Ascending aorta (tissue), 2 donors: ENCODE measurements at regions not wholly inside any gene's neighbourhood (a gene's known extent, or its start where the extent isn't known, plus 50 kb on each side); places are given as distances from the start of the nearest gene placed in this dataset.

Experiments used
- DNase-seq, 2 donors: peaks; one replicate each; pipeline ENCODE4 v3.0.0-alpha.2; 2019; ENCODE audit warnings: low spot score in 2 of 2
- H3K27ac ChIP-seq, 2 donors: fragments of 200-600 bp; sonication (generic); one replicate each; pipeline ENCODE4 v1.5.1; 2016 to 2017; ENCODE audit warnings: mild to moderate bottlenecking in 1 of 2
- H3K27me3 ChIP-seq: fragments of 200-600 bp; sonication (generic); one replicate; pipeline ENCODE4 v1.5.1; 2017
- H3K36me3 ChIP-seq, 2 donors: fragments of 200-600 bp; sonication (generic); one replicate each; pipeline ENCODE4 v1.5.1; 2016
- H3K4me1 ChIP-seq, 2 donors: fragments of 200-600 bp; sonication (generic); one replicate each; pipeline ENCODE4 v1.5.1; 2016 to 2017; ENCODE audit warnings: mild to moderate bottlenecking in 1 of 2
- H3K4me3 ChIP-seq, 2 donors: fragments of 200-600 bp; sonication (generic); one replicate each; pipeline ENCODE4 v1.5.1; 2016 to 2017; ENCODE audit warnings: mild to moderate bottlenecking in 1 of 2
- H3K9me3 ChIP-seq, 2 donors: fragments of 200-600 bp; sonication (generic); one replicate each; pipeline ENCODE4 v1.5.1; 2016
- CTCF ChIP-seq, 3 experiments: fragments of 200-600 bp in 2 of 3; fragments of 450-650 bp in 1 of 3; sonication (generic) in 2 of 3; IDR thresholded peaks; one replicate each; pipeline ENCODE4 v1.5.1; 2016 to 2019; ENCODE audit warnings: antibody characterized with exemption in 3 of 3, mild to moderate bottlenecking in 1 of 3, moderate library complexity in 1 of 3
- intact Hi-C: fragments of 100-400 bp; cut with DNase I; formaldehyde crosslinking; loops from one replicate; pipeline ENCODE4 v1.15.1; 2023

- intact Hi-C loops: no loop called here
- Histone ChIP-seq H3K27ac (no peak overlapping the region), H3K27me3 (no peaks in the 10 kb centered on the region), H3K4me3 (no peak overlapping the region), H3K36me3 (no peaks in the 10 kb centered on the region), H3K9me3 (no peaks in the 10 kb centered on the region), H3K4me1 (no peaks in the 10 kb centered on the region)
- TF ChIP-seq CTCF (IDR thresholded peaks at IDR 0.05): no peak
- DNase-seq: no peak
These were observed 98.6 kb upstream of the TBCA start for GRCh38 chr5:77874691-77875090.

GRCh38 chr5:77873239-77873638 is 97.1 kb upstream of the TBCA start:
- no peak overlapping the region for H3K4me3 ChIP-seq
- no peaks in the 10 kb centered on the region for H3K27me3 ChIP-seq
- no peak for DNase-seq
- no peak overlapping the region for H3K27ac ChIP-seq
- no peak for TF ChIP-seq CTCF (IDR thresholded peaks at IDR 0.05)
- H3K9me3 ChIP-seq: no peaks in the 10 kb centered on the region
- intact Hi-C loops: no loop called here
- H3K36me3 ChIP-seq: no peaks in the 10 kb centered on the region
- H3K4me1 ChIP-seq: no peaks in the 10 kb centered on the region

GRCh38 chr5:77871946-77872345 is 95.8 kb upstream of the TBCA start:
- no peak for TF ChIP-seq CTCF (IDR thresholded peaks at IDR 0.05)
- no peak for DNase-seq
- no peaks in the 10 kb centered on the region for H3K4me1 ChIP-seq
- intact Hi-C loops: no loop called here
- no peak overlapping the region for H3K27ac ChIP-seq
- H3K36me3 ChIP-seq: no peaks in the 10 kb centered on the region
- no peaks in the 10 kb centered on the region for H3K9me3 ChIP-seq
- H3K27me3 ChIP-seq: no peaks in the 10 kb centered on the region
- no peak overlapping the region for H3K4me3 ChIP-seq

- Histone ChIP-seq H3K4me3 (no peak overlapping the region), H3K36me3 (no peaks in the 10 kb centered on the region), H3K4me1 (no peaks in the 10 kb centered on the region), H3K27ac (no peak overlapping the region), H3K9me3 (no peaks in the 10 kb centered on the region), H3K27me3 (no peaks in the 10 kb centered on the region)
- TF ChIP-seq CTCF (IDR thresholded peaks at IDR 0.05): no peak
- intact Hi-C loops: no loop called here
- no peak for DNase-seq
These were observed 94.9 kb upstream of the TBCA start for GRCh38 chr5:77871016-77871415.

GRCh38 chr5:77869116-77869798 is 93.1 kb upstream of the TBCA start:
- Histone ChIP-seq H3K36me3 (no peaks in the 10 kb centered on the region), H3K4me3 (no peak overlapping the region), H3K27ac (no peak overlapping the region), H3K27me3 (no peaks in the 10 kb centered on the region), H3K9me3 (no peaks in the 10 kb centered on the region), H3K4me1 (no peaks in the 10 kb centered on the region)
- intact Hi-C loops: loop anchor here (2.0 to 10.0 kb wide), 3 partner anchors 140 to 416 kb away; no protein-coding TSS in a partner anchor
- peak in 1 of 2 donors; percentile 37 for DNase-seq
- TF ChIP-seq CTCF (IDR thresholded peaks at IDR 0.05): no peak

GRCh38 chr5:77867914-77868313 is 91.8 kb upstream of the TBCA start:
- H3K9me3 ChIP-seq: no peaks in the 10 kb centered on the region
- intact Hi-C loops: loop anchor here (2.0 to 10.0 kb wide), 3 partner anchors 141 to 417 kb away; no protein-coding TSS in a partner anchor
- no peak for TF ChIP-seq CTCF (IDR thresholded peaks at IDR 0.05)
- H3K4me1 ChIP-seq: no peaks in the 10 kb centered on the region
- H3K36me3 ChIP-seq: no peaks in the 10 kb centered on the region
- no peak overlapping the region for H3K27ac ChIP-seq
- no peak for DNase-seq
- H3K27me3 ChIP-seq: no peaks in the 10 kb centered on the region
- H3K4me3 ChIP-seq: no peak overlapping the region
